GM18951 (cell line): ENCODE measurements at regions not wholly inside any gene's neighbourhood (a gene's known extent, or its start where the extent isn't known, plus 50 kb on each side); places are given as distances from the start of the nearest gene placed in this dataset.
"Not testable (repeated sequence)": the region's sequence is repeated elsewhere in the genome, so short reads cannot be mapped to it uniquely, and the experiment has no call there.

ENCODE experiments used
- POLR2A ChIP-seq: IDR thresholded peaks from 4 replicates; pipeline ENCODE4 v1.6.1; 2011; ENCODE audit warnings: mild to moderate bottlenecking; ENCODE audit not compliant: insufficient read length, insufficient read depth; ENCODE audit errors: extremely low read depth
- in situ Hi-C: fragments of 300-500 bp; cut with MboI; formaldehyde crosslinking; loops from one replicate; pipeline ENCODE4 v1.12.0; 2022; ENCODE audit warnings: low sequenced_read_pairs, mixed read lengths, inconsistent platforms; ENCODE audit not compliant: unreplicated experiment

DNA sequence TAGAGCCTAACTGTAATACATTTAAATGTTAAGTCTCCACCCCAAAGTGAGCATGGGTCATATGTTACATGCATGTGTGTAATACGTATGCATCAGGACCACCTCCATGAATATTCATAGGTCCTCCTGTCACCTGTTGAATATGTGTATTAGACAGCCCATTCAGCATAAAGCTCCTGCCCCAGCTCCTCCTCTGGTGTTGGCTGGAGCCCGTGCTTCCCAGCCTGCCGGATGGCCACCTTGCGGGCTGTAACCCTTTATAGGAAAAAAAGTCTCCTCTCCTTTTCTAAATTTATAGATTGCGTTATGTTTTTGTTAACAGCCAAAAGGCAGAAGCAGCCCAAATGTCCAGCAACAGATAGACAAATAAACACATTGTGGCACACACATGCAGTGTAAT lies 299.5 kb downstream of the MED10 start:
- no peak for TF ChIP-seq POLR2A
- in situ Hi-C loops: no loop called here

DNA sequence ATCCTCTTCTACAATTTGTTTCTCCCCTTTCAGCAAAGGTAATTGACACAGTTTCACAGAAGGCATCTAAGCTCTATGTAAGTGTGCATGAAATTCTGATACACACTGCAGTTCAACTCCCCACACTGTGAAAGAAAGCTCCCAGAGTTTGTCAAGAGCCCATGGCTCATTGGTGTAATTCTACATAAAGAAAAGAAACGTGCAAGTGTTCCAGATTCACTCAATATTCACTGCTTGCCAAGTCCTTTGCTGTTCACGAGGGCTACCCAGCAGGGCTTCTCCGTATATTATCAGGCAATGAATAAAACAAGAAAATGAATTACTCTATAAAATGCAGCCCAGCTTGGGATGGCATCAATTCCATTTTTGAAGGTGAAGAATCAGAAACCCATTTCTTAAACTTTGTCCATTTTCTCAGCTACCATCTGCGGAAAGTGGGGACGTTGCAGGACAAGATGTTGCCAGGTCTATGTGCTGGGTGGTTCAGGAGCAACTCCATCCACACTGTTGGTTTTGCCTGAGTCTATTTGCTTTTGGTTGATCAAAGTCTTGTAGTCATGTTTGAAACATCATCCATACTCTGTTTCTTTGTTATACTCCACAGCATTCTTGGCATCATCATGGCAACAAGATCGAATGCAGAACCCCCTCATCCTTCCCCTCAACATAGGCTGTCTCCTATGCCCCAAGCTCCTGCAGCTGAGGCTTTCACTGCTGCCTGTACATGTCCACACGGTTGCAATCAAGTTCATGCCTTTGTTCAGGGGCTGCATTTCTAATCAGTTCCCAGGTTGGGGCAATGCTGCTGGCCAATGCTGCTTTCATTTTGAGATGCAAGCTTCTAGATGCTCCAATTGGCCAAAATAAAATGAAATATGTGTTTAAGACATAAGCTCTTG lies 301.8 kb downstream of the MED10 start:
- TF ChIP-seq POLR2A: no peak
- in situ Hi-C loops: no loop called here

DNA sequence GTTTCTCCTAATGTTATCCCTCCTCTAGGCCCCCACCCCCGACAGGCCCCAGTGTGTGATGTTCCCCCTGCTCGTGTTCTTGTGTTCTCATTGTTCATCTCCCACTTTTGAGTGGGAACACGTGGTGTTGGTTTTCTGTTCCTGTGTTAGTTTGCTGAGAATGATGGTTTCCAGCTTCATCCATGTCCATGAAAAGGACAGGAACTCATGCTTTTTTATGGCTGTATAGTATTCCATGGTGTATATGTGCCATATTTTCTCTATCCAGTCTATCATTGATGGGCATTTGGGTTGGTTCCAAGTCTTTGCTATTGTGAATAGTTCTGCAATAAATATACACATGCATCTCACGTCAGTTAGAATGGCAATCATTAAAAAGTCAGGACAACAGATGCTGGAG lies 305.9 kb downstream of the MED10 start:
- in situ Hi-C loops: not testable (repeated sequence)

DNA sequence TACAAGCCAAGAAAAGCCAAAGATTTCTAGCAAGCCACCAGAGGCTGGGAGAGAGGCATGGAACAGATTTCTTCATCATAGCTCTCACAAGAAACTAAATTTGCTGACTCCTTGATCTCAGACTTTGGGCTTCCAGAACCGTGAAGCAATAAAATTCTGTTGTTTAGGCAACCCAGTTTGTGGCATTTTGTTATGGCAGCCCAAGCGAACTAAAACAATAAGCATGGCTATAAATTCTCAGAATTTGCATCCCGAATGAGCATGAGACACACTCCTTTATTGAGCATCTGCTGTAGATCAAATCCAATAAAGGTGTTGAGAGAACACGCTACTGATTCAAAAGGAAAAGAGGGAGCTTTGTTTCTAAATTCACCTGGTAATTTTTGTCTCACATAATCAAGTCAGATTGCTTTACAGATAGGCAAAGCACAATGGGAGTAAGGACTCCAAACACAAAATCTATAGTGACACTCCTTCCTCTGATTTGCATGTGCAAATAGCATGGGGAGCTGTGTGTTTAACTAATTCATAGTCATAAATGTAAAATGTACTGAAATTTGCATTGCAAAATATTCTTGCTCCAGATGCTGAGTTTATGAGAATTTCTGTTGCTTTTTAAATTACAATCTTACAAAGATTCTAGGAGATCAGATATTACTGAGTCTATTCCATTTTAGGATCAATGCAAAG lies 308.7 kb downstream of the MED10 start:
- in situ Hi-C loops: no loop called here

DNA sequence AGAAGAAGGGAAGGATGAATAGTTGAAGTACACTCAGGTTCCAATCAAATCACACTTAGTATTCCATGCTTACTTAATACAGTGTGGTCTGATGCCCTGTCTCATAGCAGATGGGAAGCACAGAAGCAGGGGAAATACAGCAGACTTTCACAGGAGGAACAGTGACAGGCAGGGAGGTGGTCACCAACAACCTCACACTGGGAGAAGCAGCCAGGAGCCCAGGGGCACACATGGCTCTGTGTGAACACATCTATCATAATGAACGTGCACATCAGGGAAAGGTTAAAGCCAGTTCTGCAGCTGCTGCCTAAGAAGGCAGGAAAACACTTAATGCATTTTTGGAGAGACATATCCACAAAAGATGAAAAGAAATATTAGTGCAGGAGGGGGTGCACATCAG lies 312.3 kb downstream of the MED10 start:
- no peak for TF ChIP-seq POLR2A
- in situ Hi-C loops: no loop called here

More for the DNA sequence above, 308.7 kb downstream of the MED10 start:
- no peak for TF ChIP-seq POLR2A

DNA sequence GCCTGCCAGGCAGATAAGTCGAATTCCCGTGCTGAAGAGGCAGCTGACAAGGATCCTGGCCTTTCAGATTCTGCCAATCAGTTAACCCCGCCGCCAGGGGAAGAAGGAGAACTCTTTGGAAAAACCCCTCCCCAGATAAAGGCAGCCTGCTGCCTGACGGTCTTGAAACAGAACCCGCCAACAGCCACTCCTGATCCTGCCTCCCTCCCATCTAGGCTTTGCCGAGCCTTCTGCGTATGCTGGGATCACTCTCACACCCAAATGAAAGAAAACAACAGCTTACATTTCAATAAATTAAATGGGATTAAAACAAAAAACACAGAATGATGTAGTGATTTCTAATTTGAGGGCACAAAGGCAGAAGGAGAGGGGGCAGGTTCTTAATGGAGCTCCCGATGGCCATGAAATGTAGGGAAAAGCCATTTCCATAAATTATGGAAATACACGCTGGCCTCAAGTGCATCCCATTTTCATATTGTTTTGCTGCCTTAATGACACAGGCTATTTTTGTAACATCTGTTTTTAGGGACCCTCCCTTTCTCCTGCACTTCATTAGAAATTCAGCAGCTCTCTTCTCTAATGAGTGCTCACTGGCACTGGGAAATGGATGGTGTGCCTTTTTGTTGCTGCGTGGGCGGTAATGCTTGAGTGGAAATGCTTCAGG lies 319.1 kb downstream of the MED10 start:
- no peak for TF ChIP-seq POLR2A
- in situ Hi-C loops: no loop called here

DNA sequence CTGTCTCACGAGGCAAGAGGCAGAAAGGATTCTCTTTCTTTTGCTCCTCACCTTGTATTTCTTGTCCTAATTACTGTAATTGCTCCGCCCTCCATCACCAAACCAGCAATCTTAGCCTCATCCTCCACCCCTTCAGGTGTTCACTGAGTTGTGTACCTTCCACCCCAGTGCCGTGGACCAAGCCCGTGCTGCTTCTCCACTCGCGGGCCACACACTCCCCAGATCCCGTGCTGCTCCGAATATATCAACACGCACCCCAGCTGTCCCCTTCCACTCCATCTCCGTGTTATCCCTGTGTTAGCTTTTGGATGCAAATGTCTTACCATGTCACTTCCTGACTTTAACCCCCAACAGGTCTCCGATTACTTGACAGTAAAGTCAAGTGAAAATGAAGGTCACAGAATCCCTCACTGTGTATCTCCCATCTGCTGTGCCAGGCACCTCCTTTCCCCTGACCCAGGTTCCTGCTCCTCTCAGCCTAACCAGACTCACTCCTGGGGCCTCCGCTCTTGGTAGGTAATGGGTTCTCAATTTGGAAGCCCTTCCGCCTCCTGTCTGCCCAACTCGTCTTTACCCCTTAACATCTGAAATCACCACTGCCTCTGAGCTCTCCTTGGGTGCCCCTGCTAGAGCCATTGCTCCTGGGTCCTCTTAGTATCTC lies 320.2 kb downstream of the MED10 start:
- in situ Hi-C loops: no loop called here
- no peak for TF ChIP-seq POLR2A

DNA sequence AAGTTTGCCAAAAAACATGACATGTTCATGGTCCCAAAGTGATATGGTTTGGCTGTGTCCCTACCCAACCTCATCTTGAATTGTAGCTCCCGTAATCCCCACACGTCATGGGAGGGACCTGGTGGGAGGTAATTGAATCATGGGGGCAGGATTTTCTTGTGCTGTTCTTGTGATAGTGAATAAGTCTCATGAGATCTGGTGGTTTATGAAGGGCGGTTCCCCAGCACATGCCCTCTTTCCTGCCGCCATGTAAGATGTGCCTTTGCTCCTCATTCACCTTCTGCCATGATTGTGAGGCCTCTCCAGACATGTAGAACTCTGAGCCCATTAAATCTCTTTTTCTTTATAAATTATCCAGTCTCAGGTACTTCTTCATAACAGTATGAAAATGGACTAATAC lies 322.1 kb downstream of the MED10 start:
- no peak for TF ChIP-seq POLR2A
- in situ Hi-C loops: no loop called here

DNA sequence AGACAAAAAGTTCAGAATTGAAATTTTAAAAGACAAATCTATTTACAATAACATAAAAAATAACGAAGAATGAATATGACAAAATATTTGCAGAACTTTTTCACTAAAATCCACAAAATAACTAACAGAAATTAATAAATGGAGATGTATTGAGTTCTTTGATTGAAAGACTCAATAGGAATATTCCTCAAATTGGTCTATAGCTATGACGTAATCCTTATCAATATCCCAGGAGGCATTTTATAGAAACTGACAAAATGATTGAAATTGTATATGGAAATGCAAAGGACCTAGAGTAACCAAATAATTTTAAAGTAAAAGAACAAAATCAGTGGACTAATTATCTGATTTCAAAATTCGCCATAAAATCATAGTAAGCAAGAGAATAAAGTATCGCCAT lies 328.7 kb downstream of the MED10 start:
- in situ Hi-C loops: no loop called here
- TF ChIP-seq POLR2A: no peak

DNA sequence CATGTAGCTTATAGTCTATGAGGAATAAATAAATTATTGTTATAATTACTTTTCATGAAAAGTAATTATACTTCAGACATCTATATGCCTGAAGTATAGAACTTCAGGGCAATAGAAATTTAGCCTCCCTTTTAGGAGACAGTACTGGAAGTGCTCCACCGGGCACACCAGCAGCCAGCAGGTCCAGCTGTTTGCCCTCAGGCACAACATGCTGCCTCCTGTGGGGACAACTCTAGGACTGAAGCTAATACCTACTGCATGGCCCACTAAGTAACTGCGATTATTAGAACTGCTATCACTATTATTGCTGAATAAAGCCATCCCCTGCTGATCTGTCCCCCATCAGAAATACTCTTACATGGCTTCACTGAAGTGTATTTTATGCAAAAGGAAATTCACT lies 329.6 kb downstream of the MED10 start:
- TF ChIP-seq POLR2A: no peak
- in situ Hi-C loops: no loop called here

DNA sequence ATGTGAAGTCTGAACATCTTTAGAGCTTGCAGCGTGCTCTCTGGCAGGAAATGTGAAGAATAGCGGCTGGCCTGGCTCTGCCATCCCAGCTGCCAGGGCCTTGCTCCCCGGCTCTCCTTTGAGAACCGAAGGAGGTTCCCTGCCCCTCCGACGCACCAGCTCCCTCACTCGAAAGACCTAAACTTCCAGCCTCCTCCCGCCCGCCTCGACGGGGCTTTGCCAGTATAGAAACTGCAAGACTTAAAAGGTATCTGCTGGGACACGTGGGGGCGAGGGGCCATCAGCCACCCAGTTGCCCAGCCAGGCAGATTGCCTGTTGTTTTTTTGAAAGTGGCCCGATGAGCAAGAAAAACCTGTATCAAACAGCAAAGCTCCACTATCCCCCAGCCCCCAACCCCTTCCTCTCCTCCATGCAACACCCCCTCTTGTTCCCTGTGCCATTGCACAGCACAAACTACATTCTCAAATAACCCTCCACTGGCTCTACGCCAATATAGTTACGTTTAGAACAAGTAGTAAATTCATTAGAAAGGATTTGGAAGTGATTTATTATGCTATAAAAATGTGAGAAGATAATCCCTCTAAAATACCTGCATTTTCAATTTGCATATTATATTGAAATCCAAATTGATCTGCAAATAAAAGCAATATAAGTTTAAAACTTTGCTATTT lies 331.9 kb downstream of the MED10 start:
- in situ Hi-C loops: no loop called here
- no peak for TF ChIP-seq POLR2A

DNA sequence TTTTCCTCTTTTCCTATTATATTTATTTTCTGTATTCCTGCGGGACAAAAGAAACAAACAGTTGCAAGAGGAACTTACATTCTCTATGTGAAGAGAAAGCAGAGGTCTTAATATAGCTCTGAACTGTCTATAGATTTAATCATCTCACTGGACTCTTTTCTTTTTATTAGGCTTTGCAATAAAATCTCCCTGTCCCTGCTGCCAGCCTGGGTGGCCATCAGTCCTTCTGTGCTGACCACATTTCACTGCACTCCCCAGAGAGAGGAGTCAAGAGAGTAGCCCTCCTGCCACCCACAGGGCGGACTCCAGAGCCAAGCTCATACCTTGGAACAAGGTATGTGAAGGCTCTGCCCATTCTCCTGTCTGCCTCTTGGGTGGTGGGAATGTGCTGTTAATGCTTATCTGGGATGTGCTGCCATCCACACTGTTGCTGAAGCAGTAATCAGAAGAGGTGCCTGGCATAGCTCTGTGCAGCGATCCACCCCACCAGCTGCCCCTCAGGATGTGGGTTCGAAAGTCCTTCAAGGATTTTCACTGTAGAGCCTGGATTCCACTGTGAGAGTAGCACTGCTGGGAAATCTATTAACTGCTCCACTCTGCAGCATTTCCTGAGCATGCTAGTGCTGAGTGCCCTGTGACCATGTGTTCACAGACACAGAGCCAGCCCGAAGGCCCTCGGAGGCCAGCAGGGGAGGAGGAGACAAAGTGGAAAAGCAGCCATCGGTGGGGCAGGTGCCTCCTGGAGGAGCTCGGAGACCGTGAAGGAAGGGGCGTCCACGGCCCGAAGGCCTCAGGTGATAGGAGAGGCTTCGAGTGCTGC lies 334.6 kb downstream of the MED10 start:
- no peak for TF ChIP-seq POLR2A
- in situ Hi-C loops: no loop called here
